ENCODE measurements at regions not wholly inside any gene's neighbourhood (a gene's known extent, or its start where the extent isn't known, plus 50 kb on each side); places are given as distances from the start of the nearest gene placed in this dataset.

GRCh38 chr3:30269751-30270445, 336.5 kb upstream of the TGFBR2 start:
- no peak for TF ChIP-seq CTCF (IDR thresholded peaks at IDR 0.05; ENCODE audit: low read length, missing control alignments)
- no peak overlapping the region for H3K4me3 ChIP-seq (replicated peaks; ENCODE audit: low read depth, low read length)
- no peak for DNase-seq (ENCODE audit: low read depth)

GRCh38 chr3:30271781-30272180, 334.6 kb upstream of the TGFBR2 start:
- no peak for TF ChIP-seq CTCF (IDR thresholded peaks at IDR 0.05; ENCODE audit: low read length, missing control alignments)
- no peak for DNase-seq (ENCODE audit: low read depth)
- H3K4me3 ChIP-seq (replicated peaks; ENCODE audit: low read depth, low read length), result no peak overlapping the region

GRCh38 chr3:30273304-30274072, 332.9 kb upstream of the TGFBR2 start:
- TF ChIP-seq CTCF (IDR thresholded peaks at IDR 0.05; ENCODE audit: low read length, missing control alignments), result no peak
- no peak for DNase-seq (ENCODE audit: low read depth)
- H3K4me3 ChIP-seq (replicated peaks; ENCODE audit: low read depth, low read length), result no peak overlapping the region

GRCh38 chr3:30277494-30277893, 328.9 kb upstream of the TGFBR2 start:
- DNase-seq (ENCODE audit: low read depth), result no peak
- TF ChIP-seq CTCF (IDR thresholded peaks at IDR 0.05; ENCODE audit: low read length, missing control alignments), result no peak
- no peak overlapping the region for H3K4me3 ChIP-seq (replicated peaks; ENCODE audit: low read depth, low read length)

- no peak for DNase-seq (ENCODE audit: low read depth)
- TF ChIP-seq CTCF (IDR thresholded peaks at IDR 0.05; ENCODE audit: low read length, missing control alignments), result no peak
- H3K4me3 ChIP-seq (replicated peaks; ENCODE audit: low read depth, low read length), result no peak overlapping the region
Observed at GRCh38 chr3:30281526-30281925, 324.9 kb upstream of the TGFBR2 start.

GRCh38 chr3:30282154-30282696, 324.2 kb upstream of the TGFBR2 start:
- TF ChIP-seq CTCF (IDR thresholded peaks at IDR 0.05; ENCODE audit: low read length, missing control alignments), result no peak
- no peak overlapping the region for H3K4me3 ChIP-seq (replicated peaks; ENCODE audit: low read depth, low read length)
- peak; percentile 87 for DNase-seq (ENCODE audit: low read depth)
